Stomach (tissue), 8 donors: ENCODE measurements at regions not wholly inside any gene's neighbourhood (a gene's known extent, or its start where the extent isn't known, plus 50 kb on each side); places are given as distances from the start of the nearest gene placed in this dataset.

ENCODE experiments used
- DNase-seq, 2 donors: peaks; one replicate each; pipeline versions ENCODE4 v3.0.0 to v3.0.0-alpha.2; 2013 to 2019
- H3K27ac ChIP-seq, 5 donors: fragments of 200-600 bp in 4 of 5; sonication (generic) in 4 of 5; one replicate each; pipeline ENCODE4 v1.5.1; 2013 to 2019; ENCODE audit warnings: mild to moderate bottlenecking in 1 of 5, moderate library complexity in 1 of 5
- H3K27me3 ChIP-seq, 3 donors: fragments of 200-600 bp; sonication (generic); one replicate each; pipeline ENCODE4 v1.5.1; 2017 to 2019; ENCODE audit warnings: mixed run types in 1 of 3
- H3K36me3 ChIP-seq, 4 donors: fragments of 200-600 bp; sonication (generic); 1 replicate in 3 of 4; 2 replicates in 1 of 4; pipeline ENCODE4 v1.5.1; 2016 to 2019
- H3K4me1 ChIP-seq, 4 donors: fragments of 200-600 bp; sonication (generic); one replicate each; pipeline ENCODE4 v1.5.1; 2016 to 2019
- H3K4me3 ChIP-seq, 4 donors: fragments of 200-600 bp; sonication (generic) in 3 of 4; one replicate each; pipeline ENCODE4 v1.5.1; 2016 to 2019; ENCODE audit warnings: mild to moderate bottlenecking in 1 of 4
- H3K9me3 ChIP-seq, 4 donors: fragments of 200-600 bp; sonication (generic); one replicate each; pipeline ENCODE4 v1.5.1; 2016 to 2019
- EP300 ChIP-seq: sonication (generic); formaldehyde crosslinking; IDR thresholded peaks from one replicate; pipeline ENCODE4 v1.6.1; 2017; ENCODE audit warnings: antibody characterized with exemption
- POLR2A ChIP-seq, 4 donors: fragments of 450-650 bp; IDR thresholded peaks; one replicate each; pipeline ENCODE4 v1.6.1; 2016; ENCODE audit warnings: antibody characterized with exemption in 4 of 4, control low read depth in 2 of 4, mild to moderate bottlenecking in 1 of 4, moderate library complexity in 1 of 4
- POLR2AphosphoS5 ChIP-seq, 3 donors: sonication (generic); formaldehyde crosslinking; IDR thresholded peaks; one replicate each; pipeline ENCODE4 v1.6.1; 2016; ENCODE audit warnings: antibody characterized with exemption in 3 of 3
- WGBS, 5 donors: extraction: QIAGEN DNeasy Blood & Tissue Kit in 3 of 5; methylation state at CpG; one replicate each; pipeline versions ENCODE4 v1.1.5 to v1.1.7; 2013 to 2018; 5-methylcytosine and 5-hydroxymethylcytosine counted together
- intact Hi-C: fragments of 100-400 bp; cut with DNase I; formaldehyde crosslinking; loops from one replicate; pipeline ENCODE4 v1.15.1; 2023; ENCODE audit warnings: low total_unique reads
- TF ChIP-seq, protein P1 (sequence below), 7 experiments: fragments of 450-650 bp in 4 of 7; fragments of 200-600 bp in 3 of 7; sonication (generic) in 3 of 7; IDR thresholded peaks; one replicate each; pipeline ENCODE4 v1.5.1; 2016 to 2019; ENCODE audit warnings: antibody characterized with exemption in 7 of 7, control low read depth in 2 of 7, mild to moderate bottlenecking in 1 of 7
- donor health status: healthy with polysubstance abuse.
- donor health status: Bipolar disorder and iron deficiency.
- donor health status: healthy.

DNA sequence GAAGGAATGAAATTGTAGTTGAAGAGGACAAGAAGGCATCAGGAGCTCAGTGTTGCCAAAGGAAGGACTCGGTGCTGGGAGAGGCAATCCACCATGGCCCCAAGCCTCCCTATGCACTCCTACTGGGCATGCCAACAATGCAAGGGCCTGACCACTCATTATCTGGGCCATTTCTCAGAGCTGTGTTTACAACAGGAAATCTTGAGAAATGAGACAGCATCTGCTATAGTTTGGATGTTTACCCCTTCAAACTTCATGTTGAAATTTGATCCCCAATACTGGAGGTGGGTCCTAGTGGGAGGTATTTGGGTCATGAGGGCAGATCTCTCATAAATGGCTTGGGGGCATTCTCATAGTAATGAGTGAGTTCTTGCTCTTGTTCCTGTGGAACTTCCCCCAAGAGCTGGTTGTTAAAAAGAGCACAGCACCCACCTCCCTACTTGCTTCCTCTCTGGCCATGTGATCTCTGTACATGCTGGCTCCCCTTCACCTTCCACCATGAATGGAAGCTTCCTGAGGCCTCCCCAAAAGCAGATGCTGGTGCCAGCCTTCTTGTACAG is 50.8 kb upstream of the AOAH start:
- peaks cover 0 to 6% (median 0%) of the 10 kb centered on the region in 4 donors for H3K4me1 ChIP-seq
- H3K36me3 ChIP-seq, result no peaks in the 10 kb centered on the region
- WGBS, 5 donors, result 53 to 78% (median 65%) methylated on average over 1 of the region's 1 CpG
- peak overlapping the region in 3 of 5 donors; percentile 10 to 42 (median 27) for H3K27ac ChIP-seq
- H3K27me3 ChIP-seq, result no peaks in the 10 kb centered on the region
- no peak for DNase-seq
- H3K9me3 ChIP-seq, result no peaks in the 10 kb centered on the region
- intact Hi-C loops, result no loop called here
- no peak overlapping the region for H3K4me3 ChIP-seq
- TF ChIP-seq EP300 (no peak), POLR2AphosphoS5 (IDR thresholded peaks at IDR 0.05) (no peak), POLR2A (IDR thresholded peaks at IDR 0.05) (no peak)
- TF ChIP-seq, protein P1, sequence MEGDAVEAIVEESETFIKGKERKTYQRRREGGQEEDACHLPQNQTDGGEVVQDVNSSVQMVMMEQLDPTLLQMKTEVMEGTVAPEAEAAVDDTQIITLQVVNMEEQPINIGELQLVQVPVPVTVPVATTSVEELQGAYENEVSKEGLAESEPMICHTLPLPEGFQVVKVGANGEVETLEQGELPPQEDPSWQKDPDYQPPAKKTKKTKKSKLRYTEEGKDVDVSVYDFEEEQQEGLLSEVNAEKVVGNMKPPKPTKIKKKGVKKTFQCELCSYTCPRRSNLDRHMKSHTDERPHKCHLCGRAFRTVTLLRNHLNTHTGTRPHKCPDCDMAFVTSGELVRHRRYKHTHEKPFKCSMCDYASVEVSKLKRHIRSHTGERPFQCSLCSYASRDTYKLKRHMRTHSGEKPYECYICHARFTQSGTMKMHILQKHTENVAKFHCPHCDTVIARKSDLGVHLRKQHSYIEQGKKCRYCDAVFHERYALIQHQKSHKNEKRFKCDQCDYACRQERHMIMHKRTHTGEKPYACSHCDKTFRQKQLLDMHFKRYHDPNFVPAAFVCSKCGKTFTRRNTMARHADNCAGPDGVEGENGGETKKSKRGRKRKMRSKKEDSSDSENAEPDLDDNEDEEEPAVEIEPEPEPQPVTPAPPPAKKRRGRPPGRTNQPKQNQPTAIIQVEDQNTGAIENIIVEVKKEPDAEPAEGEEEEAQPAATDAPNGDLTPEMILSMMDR (IDR thresholded peaks at IDR 0.05), result no peak
